ENCODE measurements at regions not wholly inside any gene's neighbourhood (a gene's known extent, or its start where the extent isn't known, plus 50 kb on each side); places are given as distances from the start of the nearest gene placed in this dataset. TPM values are rescaled to one million over a fixed set of nuclear protein-coding genes. Genes with fewer than 3 reads are reported as not detected.

DNA sequence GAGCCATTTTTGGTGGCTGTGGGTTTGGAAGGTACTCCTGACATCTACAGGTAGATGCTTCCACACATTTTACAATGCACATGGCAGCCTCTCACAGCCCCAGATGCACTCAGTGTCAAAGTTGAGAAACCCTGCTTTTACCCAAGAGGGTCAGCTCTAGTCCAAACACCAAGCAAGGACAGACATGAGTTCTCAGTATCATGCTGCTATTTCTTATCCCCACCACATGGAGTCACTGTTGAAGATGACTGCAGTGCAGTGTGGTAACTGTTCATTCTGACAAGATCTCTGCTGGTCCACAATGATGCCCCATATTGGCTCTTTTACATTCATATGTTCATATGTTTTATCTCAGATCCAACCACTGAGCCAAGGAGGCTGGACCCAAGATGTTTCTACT, 50.5 kb upstream of the SALL1 start:
- intact Hi-C loops (cut with micrococcal nuclease) = no loop called here
- H3K79me2 ChIP-seq (ENCODE audit: control insufficient read depth, insufficient read depth, low read length) = no peaks in the 10 kb centered on the region
- H3K9me3 ChIP-seq (replicated peaks; ENCODE audit: control insufficient read depth, insufficient read depth, low read length) = peaks cover 1% of the 10 kb centered on the region
- no TSS peak for BruUV-seq (replicated peaks)
- H4K20me1 ChIP-seq (replicated peaks; ENCODE audit: control insufficient read depth, extremely low read depth, insufficient read depth, low read length) = no peaks in the 10 kb centered on the region
- ChIA-PET CTCF (no interaction called here), POLR2A (no interaction called here)
- dilution Hi-C loops (cut with MboI; ENCODE audit: extremely low pct_ligation_motif_present, low sequenced_read_pairs) = no loop called here
- H3K4me2 ChIP-seq (ENCODE audit: insufficient read depth, low read length) = no peak overlapping the region
- no peaks in the 10 kb centered on the region for H3K9me1 ChIP-seq (replicated peaks; ENCODE audit: control insufficient read depth, extremely low read depth, insufficient read depth, low read length)
- H3K9ac ChIP-seq (replicated peaks; ENCODE audit: extremely low read depth, insufficient read depth, low read length) = no peak overlapping the region
- no peaks in the 10 kb centered on the region for H3K27me3 ChIP-seq (ENCODE audit: control insufficient read depth in 2 of 2, insufficient read depth in 2 of 2, low read length in 2 of 2)
- no peak overlapping the region for H3K4me3 ChIP-seq (replicated peaks in 1 of 3; ENCODE audit: insufficient read depth in 1 of 3, low read depth in 1 of 3, low read length in 3 of 3)
- DNase-seq (ENCODE audit: low read depth, low spot score) (no peak), FAIRE-seq (no peak)
- no peak overlapping the region for H2AFZ ChIP-seq (ENCODE audit: low read depth, low read length)
- no peaks in the 10 kb centered on the region for H3K4me1 ChIP-seq (ENCODE audit: control insufficient read depth, extremely low read depth, insufficient read depth, low read length)
- H3K27ac ChIP-seq (ENCODE audit: insufficient read depth, low read depth, low read length) = no peak overlapping the region
- H3K36me3 ChIP-seq (ENCODE audit: control insufficient read depth in 2 of 2, extremely low read depth in 1 of 2, insufficient read depth in 2 of 2, low read length in 2 of 2) = no peaks in the 10 kb centered on the region
- TF ChIP-seq POLR2A (IDR thresholded peaks at IDR 0.05; ENCODE audit: low read depth, low read length) = no peak
- no peak for TF ChIP-seq EZH2 (IDR thresholded peaks at IDR 0.05; ENCODE audit: borderline replicate concordance, low read depth, low read length, severe bottlenecking)
- no peak for TF ChIP-seq POLR2AphosphoS5 (IDR thresholded peaks at IDR 0.05; ENCODE audit: insufficient read depth, low read depth, low read length)
- no peak for TF ChIP-seq GATA2 (IDR thresholded peaks at IDR 0.05; ENCODE audit: insufficient read depth, insufficient read length, low read depth, low read length)
- TF ChIP-seq, protein P1, sequence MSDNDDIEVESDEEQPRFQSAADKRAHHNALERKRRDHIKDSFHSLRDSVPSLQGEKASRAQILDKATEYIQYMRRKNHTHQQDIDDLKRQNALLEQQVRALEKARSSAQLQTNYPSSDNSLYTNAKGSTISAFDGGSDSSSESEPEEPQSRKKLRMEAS (IDR thresholded peaks at IDR 0.05; ENCODE audit: insufficient read depth, insufficient read length) = no peak
- TF ChIP-seq MYC (IDR thresholded peaks at IDR 0.05; ENCODE audit: low read depth, low read length) = no peak
- no peak for TF ChIP-seq FOS (IDR thresholded peaks at IDR 0.05; ENCODE audit: borderline replicate concordance, insufficient read depth, low read length)
- no peak for TF ChIP-seq JUN (IDR thresholded peaks at IDR 0.05; ENCODE audit: borderline replicate concordance, insufficient read depth, insufficient read length, low read depth)

Small RNAs in the stretch of these regions (small RNA-seq; reads per million reads assigned to genes)
- gene AC137527.1 (ENCODE audit: insufficient read depth, insufficient read length, low read depth, low replicate concordance) = not detected

Measured in endothelial cell of umbilical vein (primary cell).